ENCODE measurements at regions not wholly inside any gene's neighbourhood (a gene's known extent, or its start where the extent isn't known, plus 50 kb on each side); places are given as distances from the start of the nearest gene placed in this dataset.

GRCh38 chr3:193021506-193022010 is 103.9 kb upstream of the MB21D2 start:
- H3K4me3 Mint-ChIP-seq (ENCODE audit: unreplicated experiment) = no peak overlapping the region
- DNase-seq (ENCODE audit: extremely low spot score, unreplicated experiment) = no peak
- peaks cover 4% of the 10 kb centered on the region for H3K9me3 Mint-ChIP-seq (ENCODE audit: unreplicated experiment)
- peaks cover 2% of the 10 kb centered on the region for H3K27me3 Mint-ChIP-seq (ENCODE audit: unreplicated experiment)
- TF ChIP-seq, protein P1, sequence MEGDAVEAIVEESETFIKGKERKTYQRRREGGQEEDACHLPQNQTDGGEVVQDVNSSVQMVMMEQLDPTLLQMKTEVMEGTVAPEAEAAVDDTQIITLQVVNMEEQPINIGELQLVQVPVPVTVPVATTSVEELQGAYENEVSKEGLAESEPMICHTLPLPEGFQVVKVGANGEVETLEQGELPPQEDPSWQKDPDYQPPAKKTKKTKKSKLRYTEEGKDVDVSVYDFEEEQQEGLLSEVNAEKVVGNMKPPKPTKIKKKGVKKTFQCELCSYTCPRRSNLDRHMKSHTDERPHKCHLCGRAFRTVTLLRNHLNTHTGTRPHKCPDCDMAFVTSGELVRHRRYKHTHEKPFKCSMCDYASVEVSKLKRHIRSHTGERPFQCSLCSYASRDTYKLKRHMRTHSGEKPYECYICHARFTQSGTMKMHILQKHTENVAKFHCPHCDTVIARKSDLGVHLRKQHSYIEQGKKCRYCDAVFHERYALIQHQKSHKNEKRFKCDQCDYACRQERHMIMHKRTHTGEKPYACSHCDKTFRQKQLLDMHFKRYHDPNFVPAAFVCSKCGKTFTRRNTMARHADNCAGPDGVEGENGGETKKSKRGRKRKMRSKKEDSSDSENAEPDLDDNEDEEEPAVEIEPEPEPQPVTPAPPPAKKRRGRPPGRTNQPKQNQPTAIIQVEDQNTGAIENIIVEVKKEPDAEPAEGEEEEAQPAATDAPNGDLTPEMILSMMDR (IDR thresholded peaks at IDR 0.05) = no peak
- H3K27ac Mint-ChIP-seq (ENCODE audit: unreplicated experiment) = no peak overlapping the region
- H3K36me3 Mint-ChIP-seq (ENCODE audit: unreplicated experiment) = no peaks in the 10 kb centered on the region
- H3K4me1 Mint-ChIP-seq (ENCODE audit: unreplicated experiment) = no peaks in the 10 kb centered on the region

DNA sequence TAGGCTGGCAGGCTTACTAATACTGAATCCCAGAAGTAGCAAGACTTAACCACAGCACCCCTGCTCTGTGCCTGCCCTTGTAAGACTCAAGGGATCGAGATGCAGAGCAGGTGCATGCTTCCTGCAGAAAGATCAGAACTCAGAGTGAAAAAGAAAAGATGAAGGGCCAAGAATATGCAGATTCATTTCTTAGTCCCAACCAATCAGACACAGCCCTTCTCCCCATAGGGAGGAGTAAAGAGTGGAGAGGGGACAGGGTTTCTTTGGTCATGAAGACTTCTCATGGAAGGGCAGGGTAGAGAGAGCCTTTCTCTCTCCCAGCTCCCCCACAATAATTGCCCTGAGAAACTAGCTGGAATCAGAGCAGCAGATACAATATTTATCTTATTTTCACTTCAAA is 105.6 kb upstream of the MB21D2 start:
- TF ChIP-seq, protein P1 (IDR thresholded peaks at IDR 0.05) = no peak
- no peak overlapping the region for H3K27ac Mint-ChIP-seq (ENCODE audit: unreplicated experiment)
- no peaks in the 10 kb centered on the region for H3K4me1 Mint-ChIP-seq (ENCODE audit: unreplicated experiment)
- peaks cover 4% of the 10 kb centered on the region for H3K9me3 Mint-ChIP-seq (ENCODE audit: unreplicated experiment)
- no peak overlapping the region for H3K4me3 Mint-ChIP-seq (ENCODE audit: unreplicated experiment)
- H3K36me3 Mint-ChIP-seq (ENCODE audit: unreplicated experiment) = no peaks in the 10 kb centered on the region
- no peak for DNase-seq (ENCODE audit: extremely low spot score, unreplicated experiment)
- peaks cover 8% of the 10 kb centered on the region for H3K27me3 Mint-ChIP-seq (ENCODE audit: unreplicated experiment)

GRCh38 chr3:193028258-193028657 is 110.6 kb upstream of the MB21D2 start:
- Mint-ChIP-seq H3K27me3 (ENCODE audit: unreplicated experiment) (peaks cover 16% of the 10 kb centered on the region), H3K4me3 (ENCODE audit: unreplicated experiment) (no peak overlapping the region), H3K4me1 (ENCODE audit: unreplicated experiment) (no peaks in the 10 kb centered on the region), H3K9me3 (ENCODE audit: unreplicated experiment) (no peaks in the 10 kb centered on the region), H3K36me3 (ENCODE audit: unreplicated experiment) (no peaks in the 10 kb centered on the region), H3K27ac (ENCODE audit: unreplicated experiment) (no peak overlapping the region)
- TF ChIP-seq, protein P1 (IDR thresholded peaks at IDR 0.05) = no peak
- DNase-seq (ENCODE audit: extremely low spot score, unreplicated experiment) = no peak

DNA sequence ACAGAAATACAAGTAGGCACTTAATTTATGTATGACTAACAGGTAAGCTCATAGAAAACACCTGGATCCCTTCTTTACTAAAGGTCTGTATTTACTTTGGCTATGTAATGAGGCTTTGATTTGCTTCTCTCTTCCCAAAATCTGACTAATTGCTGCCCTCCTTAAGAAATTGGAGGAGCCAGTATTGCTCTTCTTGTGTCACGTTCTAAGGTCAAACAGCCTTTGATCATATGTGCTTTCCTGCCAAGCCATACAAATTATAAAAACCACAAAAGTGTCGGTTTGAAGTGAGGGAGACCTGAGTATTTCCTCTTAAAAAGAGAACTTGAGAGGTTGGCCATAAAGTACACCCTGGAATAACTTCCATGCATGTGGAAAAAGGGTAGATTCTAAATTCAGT is 112.1 kb upstream of the MB21D2 start:
- Mint-ChIP-seq H3K27me3 (ENCODE audit: unreplicated experiment) (peaks cover 22% of the 10 kb centered on the region), H3K27ac (ENCODE audit: unreplicated experiment) (no peak overlapping the region), H3K4me1 (ENCODE audit: unreplicated experiment) (no peaks in the 10 kb centered on the region), H3K4me3 (ENCODE audit: unreplicated experiment) (no peak overlapping the region), H3K9me3 (ENCODE audit: unreplicated experiment) (no peaks in the 10 kb centered on the region), H3K36me3 (ENCODE audit: unreplicated experiment) (no peaks in the 10 kb centered on the region)
- TF ChIP-seq, protein P1 (IDR thresholded peaks at IDR 0.05) = no peak
- DNase-seq (ENCODE audit: extremely low spot score, unreplicated experiment) = no peak

DNA sequence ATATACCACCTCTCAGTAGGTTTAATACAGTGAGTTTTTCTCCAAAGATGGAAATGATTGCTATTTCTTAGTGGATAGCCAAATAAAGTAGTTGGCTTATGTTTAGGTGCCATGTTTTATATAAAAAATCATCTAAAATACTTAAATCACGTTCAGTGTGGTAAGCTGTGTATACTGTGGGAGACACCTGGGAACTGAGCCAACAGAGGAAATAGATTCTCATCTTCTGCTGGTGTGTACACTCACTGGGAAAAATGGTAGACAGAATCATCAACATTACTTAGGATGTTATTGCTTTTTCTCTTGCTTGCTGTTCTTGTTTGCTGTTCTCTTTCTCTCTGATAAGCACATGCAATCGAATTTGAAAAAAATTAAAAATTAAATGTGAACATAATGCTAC is 112.6 kb upstream of the MB21D2 start:
- no peak for DNase-seq (ENCODE audit: extremely low spot score, unreplicated experiment)
- Mint-ChIP-seq H3K27ac (ENCODE audit: unreplicated experiment) (no peak overlapping the region), H3K4me1 (ENCODE audit: unreplicated experiment) (no peaks in the 10 kb centered on the region), H3K4me3 (ENCODE audit: unreplicated experiment) (no peak overlapping the region), H3K36me3 (ENCODE audit: unreplicated experiment) (no peaks in the 10 kb centered on the region), H3K27me3 (ENCODE audit: unreplicated experiment) (peaks cover 22% of the 10 kb centered on the region), H3K9me3 (ENCODE audit: unreplicated experiment) (no peaks in the 10 kb centered on the region)
- TF ChIP-seq, protein P1 (IDR thresholded peaks at IDR 0.05) = no peak

Measured in osteocyte (in vitro differentiated cells).